ENCODE measurements at regions not wholly inside any gene's neighbourhood (a gene's known extent, or its start where the extent isn't known, plus 50 kb on each side); places are given as distances from the start of the nearest gene placed in this dataset.

DNA sequence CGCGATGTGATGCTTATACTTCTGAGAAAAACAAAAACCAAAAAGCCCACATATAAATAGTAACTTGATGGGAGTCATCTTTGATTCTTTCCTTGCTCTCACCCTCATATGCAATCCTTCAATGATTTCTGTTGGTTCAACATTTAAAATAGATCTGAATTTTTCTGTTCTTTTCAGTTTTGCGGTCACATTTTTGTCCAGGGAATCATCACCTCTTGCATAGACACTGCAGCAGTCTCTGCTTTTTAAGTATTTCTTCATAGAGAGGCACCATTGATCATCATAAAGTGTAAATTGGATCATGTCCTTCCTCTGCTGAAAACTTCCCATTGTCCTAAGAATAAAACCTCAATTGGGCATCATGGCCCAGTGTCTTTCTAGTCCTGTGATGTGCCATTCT lies 81.1 kb upstream of the SLC4A4 start:
- TF ChIP-seq, protein P1, sequence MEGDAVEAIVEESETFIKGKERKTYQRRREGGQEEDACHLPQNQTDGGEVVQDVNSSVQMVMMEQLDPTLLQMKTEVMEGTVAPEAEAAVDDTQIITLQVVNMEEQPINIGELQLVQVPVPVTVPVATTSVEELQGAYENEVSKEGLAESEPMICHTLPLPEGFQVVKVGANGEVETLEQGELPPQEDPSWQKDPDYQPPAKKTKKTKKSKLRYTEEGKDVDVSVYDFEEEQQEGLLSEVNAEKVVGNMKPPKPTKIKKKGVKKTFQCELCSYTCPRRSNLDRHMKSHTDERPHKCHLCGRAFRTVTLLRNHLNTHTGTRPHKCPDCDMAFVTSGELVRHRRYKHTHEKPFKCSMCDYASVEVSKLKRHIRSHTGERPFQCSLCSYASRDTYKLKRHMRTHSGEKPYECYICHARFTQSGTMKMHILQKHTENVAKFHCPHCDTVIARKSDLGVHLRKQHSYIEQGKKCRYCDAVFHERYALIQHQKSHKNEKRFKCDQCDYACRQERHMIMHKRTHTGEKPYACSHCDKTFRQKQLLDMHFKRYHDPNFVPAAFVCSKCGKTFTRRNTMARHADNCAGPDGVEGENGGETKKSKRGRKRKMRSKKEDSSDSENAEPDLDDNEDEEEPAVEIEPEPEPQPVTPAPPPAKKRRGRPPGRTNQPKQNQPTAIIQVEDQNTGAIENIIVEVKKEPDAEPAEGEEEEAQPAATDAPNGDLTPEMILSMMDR (IDR thresholded peaks at IDR 0.05) = no peak
- no peak for TF ChIP-seq POLR2A (IDR thresholded peaks at IDR 0.05)
